ENCODE measurements at regions not wholly inside any gene's neighbourhood (a gene's known extent, or its start where the extent isn't known, plus 50 kb on each side); places are given as distances from the start of the nearest gene placed in this dataset.
A peak's percentile ranks its signal among the peaks of the same experiment; 100 is the strongest.

- Histone ChIP-seq H2AFZ (ENCODE audit: low read depth, low read length) (no peak overlapping the region), H3K4me2 (ENCODE audit: low read length) (no peak overlapping the region), H3F3A (ENCODE audit: insufficient read depth, low read length, poor library complexity, severe bottlenecking) (no peaks in the 10 kb centered on the region), H4K20me1 (ENCODE audit: insufficient read depth) (no peaks in the 10 kb centered on the region), H3K4me3 (ENCODE audit: low read length) (no peak overlapping the region), H3K9me2 (ENCODE audit: insufficient read depth, low read length) (no peaks in the 10 kb centered on the region), H3K27me3 (ENCODE audit: insufficient read depth, low read depth, low read length) (no peaks in the 10 kb centered on the region), H3K9me3 (ENCODE audit: low read length) (no peaks in the 10 kb centered on the region), H3K79me2 (replicated peaks; ENCODE audit: insufficient read depth, low read length) (no peaks in the 10 kb centered on the region), H3K36me3 (ENCODE audit: insufficient read depth, low read length) (no peaks in the 10 kb centered on the region), H3K9ac (ENCODE audit: low read length) (no peak overlapping the region), H3K27ac (ENCODE audit: low read length) (no peak overlapping the region)
- TF ChIP-seq POLR2AphosphoS5 (IDR thresholded peaks at IDR 0.05) (peak; percentile 30), EZH2 (IDR thresholded peaks at IDR 0.05; ENCODE audit: borderline replicate concordance, insufficient read depth, low read length, poor library complexity, severe bottlenecking) (no peak), REST (IDR thresholded peaks at IDR 0.05; ENCODE audit: borderline replicate concordance) (peak; percentile 76), MXI1 (conservative IDR thresholded peaks at IDR 0.05; ENCODE audit: poor library complexity, severe bottlenecking) (no peak), RAD21 (conservative IDR thresholded peaks at IDR 0.05) (no peak), EP300 (conservative IDR thresholded peaks at IDR 0.05; ENCODE audit: poor library complexity, severe bottlenecking) (no peak)
Measured at GRCh38 chr2:8203364-8203763, 478.5 kb upstream of the ID2 start.

- no peak for TF ChIP-seq EZH2 (IDR thresholded peaks at IDR 0.05; ENCODE audit: borderline replicate concordance, insufficient read depth, low read length, poor library complexity, severe bottlenecking)
- TF ChIP-seq POLR2AphosphoS5 (IDR thresholded peaks at IDR 0.05) = no peak
- no peak for TF ChIP-seq RAD21 (conservative IDR thresholded peaks at IDR 0.05)
- no peak for TF ChIP-seq TAF1 (IDR thresholded peaks at IDR 0.05; ENCODE audit: low read depth)
- TF ChIP-seq MXI1 (conservative IDR thresholded peaks at IDR 0.05; ENCODE audit: poor library complexity, severe bottlenecking) = no peak
- TF ChIP-seq CTCF (IDR thresholded peaks at IDR 0.05; ENCODE audit: poor library complexity, severe bottlenecking) = no peak
- TF ChIP-seq REST (IDR thresholded peaks at IDR 0.05; ENCODE audit: borderline replicate concordance) = no peak
- no peak for TF ChIP-seq SMC3 (conservative IDR thresholded peaks at IDR 0.05; ENCODE audit: poor library complexity)
- no peak for TF ChIP-seq EP300 (conservative IDR thresholded peaks at IDR 0.05; ENCODE audit: poor library complexity, severe bottlenecking)
- Histone ChIP-seq H4K20me1 (ENCODE audit: insufficient read depth) (no peaks in the 10 kb centered on the region), H3K36me3 (ENCODE audit: insufficient read depth, low read length) (no peaks in the 10 kb centered on the region), H3K9ac (ENCODE audit: low read length) (no peak overlapping the region), H3K9me2 (ENCODE audit: insufficient read depth, low read length) (no peaks in the 10 kb centered on the region), H3K4me3 (ENCODE audit: low read length) (no peak overlapping the region), H2AFZ (ENCODE audit: low read depth, low read length) (no peak overlapping the region), H3K4me2 (ENCODE audit: low read length) (no peak overlapping the region), H3K9me3 (ENCODE audit: low read length) (no peaks in the 10 kb centered on the region), H3K79me2 (replicated peaks; ENCODE audit: insufficient read depth, low read length) (no peaks in the 10 kb centered on the region), H3F3A (ENCODE audit: insufficient read depth, low read length, poor library complexity, severe bottlenecking) (no peaks in the 10 kb centered on the region), H3K27ac (ENCODE audit: low read length) (no peak overlapping the region), H3K27me3 (ENCODE audit: insufficient read depth, low read depth, low read length) (no peaks in the 10 kb centered on the region)
Measured at GRCh38 chr2:8204711-8205110, 477.1 kb upstream of the ID2 start.

All from neural cell (in vitro differentiated cells).